Right renal cortex interstitium (tissue), 3 donors: ENCODE measurements at regions not wholly inside any gene's neighbourhood (a gene's known extent, or its start where the extent isn't known, plus 50 kb on each side); places are given as distances from the start of the nearest gene placed in this dataset.

Experiments
- DNase-seq, 3 donors: peaks; one replicate each; pipeline ENCODE4 v3.0.0-alpha.2; 2013; ENCODE audit warnings: low read depth in 3 of 3, low spot score in 2 of 3

- no peak for DNase-seq
Observed at GRCh38 chr3:76728426-76728825, 311.5 kb upstream of the ROBO2 start.

GRCh38 chr3:76731471-76731870, 308.4 kb upstream of the ROBO2 start:
- no peak for DNase-seq

- no peak for DNase-seq
Observed at GRCh38 chr3:76733073-76733759, 306.7 kb upstream of the ROBO2 start.

- DNase-seq, result no peak
Observed at GRCh38 chr3:76735152-76735551, 304.7 kb upstream of the ROBO2 start.

- peak in 2 of 3 donors; percentile 10 to 15 for DNase-seq
Observed at GRCh38 chr3:76753599-76753998, 286.3 kb upstream of the ROBO2 start.

GRCh38 chr3:76754247-76754646, 285.7 kb upstream of the ROBO2 start:
- no peak for DNase-seq

GRCh38 chr3:76756577-76756976, 283.3 kb upstream of the ROBO2 start:
- DNase-seq, result no peak

GRCh38 chr3:76760336-76760735, 279.6 kb upstream of the ROBO2 start:
- no peak for DNase-seq

- DNase-seq, result no peak
Observed at GRCh38 chr3:76765511-76765910, 274.4 kb upstream of the ROBO2 start.

- DNase-seq, result no peak
Observed at GRCh38 chr3:76768912-76769311, 271.0 kb upstream of the ROBO2 start.

- no peak for DNase-seq
Observed at GRCh38 chr3:76776927-76777326, 263.0 kb upstream of the ROBO2 start.

- no peak for DNase-seq
Observed at GRCh38 chr3:76788206-76788605, 251.7 kb upstream of the ROBO2 start.

GRCh38 chr3:76789237-76789636, 250.7 kb upstream of the ROBO2 start:
- no peak for DNase-seq

GRCh38 chr3:76811418-76811817, 228.5 kb upstream of the ROBO2 start:
- no peak for DNase-seq

- DNase-seq, result no peak
Observed at GRCh38 chr3:76812649-76813242, 227.2 kb upstream of the ROBO2 start.

- no peak for DNase-seq
Observed at GRCh38 chr3:76815561-76815960, 224.3 kb upstream of the ROBO2 start.

GRCh38 chr3:76820481-76820880, 219.4 kb upstream of the ROBO2 start:
- no peak for DNase-seq

- DNase-seq, result peak in 2 of 3 donors; percentile 38 to 67
Observed at GRCh38 chr3:76824658-76825240, 215.2 kb upstream of the ROBO2 start.

GRCh38 chr3:76826861-76827260, 213.0 kb upstream of the ROBO2 start:
- peak; percentile 55 to 65 (median 62) for DNase-seq

- DNase-seq, result peak in 2 of 3 donors; percentile 36 to 41
Observed at GRCh38 chr3:76827701-76828226, 212.1 kb upstream of the ROBO2 start.

GRCh38 chr3:76834657-76835056, 205.2 kb upstream of the ROBO2 start:
- DNase-seq, result no peak

GRCh38 chr3:76841747-76842146, 198.2 kb upstream of the ROBO2 start:
- DNase-seq, result no peak
